BJ (cell line): ENCODE measurements at regions not wholly inside any gene's neighbourhood (a gene's known extent, or its start where the extent isn't known, plus 50 kb on each side); places are given as distances from the start of the nearest gene placed in this dataset.

Experiments used
- CTCF ChIA-PET: fragments of 350-600 bp; formaldehyde crosslinking; extraction: SDS; loops from one replicate; lab custom pipeline; 2021; ENCODE audit warnings: antibody characterized with exemption, inconsistent platforms; lab: Yijun Ruan, JAX
- POLR2A ChIA-PET: fragments of 300-600 bp; sonication (Branson Sonifier 250); formaldehyde crosslinking; extraction: SDS; loops from one replicate; lab custom pipeline; 2021; ENCODE audit warnings: antibody characterized with exemption; lab: Charles Lee
- DNase-seq: peaks from one replicate; pipeline ENCODE4 v3.0.0-alpha.2; 2011; ENCODE audit warnings: low read depth
- H3K27me3 ChIP-seq: 2 replicates; pipeline ENCODE4 v1.6.0; 2011; ENCODE audit warnings: low read length; ENCODE audit not compliant: control insufficient read depth, insufficient read depth
- H3K36me3 ChIP-seq: 2 replicates; pipeline ENCODE4 v1.5.1; 2011; ENCODE audit warnings: low read length; ENCODE audit not compliant: control insufficient read depth, insufficient read depth
- H3K4me3 ChIP-seq: 2 replicates; pipeline ENCODE4 v1.5.1; 2011; ENCODE audit warnings: low read depth, mild to moderate bottlenecking, control low read depth, low read length
- TF ChIP-seq, protein P1 (sequence below): IDR thresholded peaks from 2 replicates; pipeline ENCODE4 v1.5.1; 2011; ENCODE audit warnings: low read depth, mild to moderate bottlenecking, control low read depth, inconsistent platforms, low read length, moderate library complexity; ENCODE audit not compliant: insufficient read depth

DNA sequence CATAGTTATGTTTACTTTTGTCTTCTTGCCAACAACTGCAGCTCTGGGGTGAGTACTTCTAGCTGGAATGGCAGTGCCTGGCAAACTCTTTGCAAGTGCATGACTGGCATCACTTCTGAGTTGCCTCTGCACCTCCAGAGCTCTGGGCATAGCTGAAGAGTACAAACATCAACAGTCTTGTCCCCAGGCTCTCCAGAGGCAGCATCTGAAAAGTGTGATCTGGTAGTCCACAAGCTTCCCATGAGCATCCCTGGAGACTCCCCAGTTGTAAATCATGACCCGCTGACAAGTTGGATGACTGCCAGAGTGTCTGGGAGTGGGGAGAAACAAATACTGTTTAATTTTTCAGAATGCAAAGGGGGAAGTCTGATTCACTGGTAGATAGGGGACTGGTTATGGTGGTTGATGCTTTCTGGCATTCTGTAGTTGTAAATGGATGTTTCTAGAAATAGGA, 138.9 kb upstream of the CDK13 start:
- H3K4me3 ChIP-seq: no peak overlapping the region
- CTCF ChIA-PET: interaction anchor here (1.0 kb wide), 1 partner anchor 244 kb away, joined by 5 read pairs; no protein-coding TSS in a partner anchor
- POLR2A ChIA-PET: interaction anchor here (0.5 kb wide), 1 partner anchor 216 kb away, joined by 3 read pairs; no protein-coding TSS in a partner anchor
- H3K36me3 ChIP-seq: no peaks in the 10 kb centered on the region
- H3K27me3 ChIP-seq: peaks cover 5% of the 10 kb centered on the region; the same call in 1 of the 2 replicates
- TF ChIP-seq, protein P1, sequence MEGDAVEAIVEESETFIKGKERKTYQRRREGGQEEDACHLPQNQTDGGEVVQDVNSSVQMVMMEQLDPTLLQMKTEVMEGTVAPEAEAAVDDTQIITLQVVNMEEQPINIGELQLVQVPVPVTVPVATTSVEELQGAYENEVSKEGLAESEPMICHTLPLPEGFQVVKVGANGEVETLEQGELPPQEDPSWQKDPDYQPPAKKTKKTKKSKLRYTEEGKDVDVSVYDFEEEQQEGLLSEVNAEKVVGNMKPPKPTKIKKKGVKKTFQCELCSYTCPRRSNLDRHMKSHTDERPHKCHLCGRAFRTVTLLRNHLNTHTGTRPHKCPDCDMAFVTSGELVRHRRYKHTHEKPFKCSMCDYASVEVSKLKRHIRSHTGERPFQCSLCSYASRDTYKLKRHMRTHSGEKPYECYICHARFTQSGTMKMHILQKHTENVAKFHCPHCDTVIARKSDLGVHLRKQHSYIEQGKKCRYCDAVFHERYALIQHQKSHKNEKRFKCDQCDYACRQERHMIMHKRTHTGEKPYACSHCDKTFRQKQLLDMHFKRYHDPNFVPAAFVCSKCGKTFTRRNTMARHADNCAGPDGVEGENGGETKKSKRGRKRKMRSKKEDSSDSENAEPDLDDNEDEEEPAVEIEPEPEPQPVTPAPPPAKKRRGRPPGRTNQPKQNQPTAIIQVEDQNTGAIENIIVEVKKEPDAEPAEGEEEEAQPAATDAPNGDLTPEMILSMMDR: no peak
- no peak for DNase-seq

DNA sequence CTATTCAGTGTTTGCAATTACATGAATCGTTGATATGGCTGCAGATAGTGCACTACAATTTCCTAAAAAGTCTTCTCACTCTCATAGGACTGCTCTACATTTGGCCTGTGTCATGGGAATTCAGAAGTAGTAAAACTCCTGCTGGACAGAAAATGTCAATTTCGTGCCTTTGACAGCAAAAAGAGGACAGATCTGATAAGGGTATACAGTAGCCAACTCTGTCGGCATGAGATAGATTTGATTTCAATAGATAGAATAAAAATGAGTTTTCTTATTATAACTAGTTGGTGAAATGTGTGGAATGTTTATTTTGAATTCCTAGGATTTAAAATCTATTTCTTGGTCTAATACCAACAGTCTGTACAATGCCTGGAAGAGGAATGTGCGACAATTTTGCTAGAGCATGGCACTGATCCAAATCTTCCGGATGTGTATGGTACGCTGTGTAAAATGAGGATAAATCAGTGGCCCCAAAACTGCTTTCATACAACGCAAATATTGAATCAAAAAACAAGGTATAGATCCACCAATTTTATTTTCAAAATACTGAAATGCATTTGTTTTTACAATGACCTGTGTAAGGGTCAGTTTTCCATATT, 133.5 kb upstream of the CDK13 start:
- H3K4me3 ChIP-seq: no peak overlapping the region
- no peak for DNase-seq
- peaks cover 6% of the 10 kb centered on the region; the same call in 1 of the 2 replicates for H3K27me3 ChIP-seq
- ChIA-PET POLR2A (no interaction called here), CTCF (no interaction called here)
- TF ChIP-seq, protein P1: no peak
- H3K36me3 ChIP-seq: no peaks in the 10 kb centered on the region

DNA sequence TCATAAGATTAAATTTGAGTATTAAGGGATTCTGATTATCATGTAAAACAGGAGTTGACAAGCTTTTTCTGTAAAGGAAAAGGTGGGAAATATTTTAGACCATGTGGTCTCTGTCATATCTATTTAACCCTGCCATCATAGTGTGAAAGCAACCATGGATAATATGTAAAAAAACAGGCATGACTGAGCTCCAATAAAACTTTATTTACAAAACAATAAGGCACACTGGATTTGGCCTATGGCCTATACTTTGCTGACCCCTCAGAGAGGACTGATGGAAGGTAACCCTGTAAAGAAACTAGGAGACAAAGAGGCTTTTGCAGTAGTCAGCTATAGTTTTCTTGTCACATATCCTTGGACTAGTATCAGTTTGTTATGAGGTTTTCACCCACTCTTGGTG, 130.5 kb upstream of the CDK13 start:
- H3K27me3 ChIP-seq: peaks cover 6% of the 10 kb centered on the region; the same call in 1 of the 2 replicates

GRCh38 chr7:39824456-39825200, 125.4 kb upstream of the CDK13 start:
- H3K4me3 ChIP-seq: no peak overlapping the region
- POLR2A ChIA-PET: no interaction called here
- CTCF ChIA-PET: interaction anchor here (0.7 kb wide), 1 partner anchor 8 kb away, joined by 3 read pairs; no protein-coding TSS in a partner anchor
- no peaks in the 10 kb centered on the region for H3K36me3 ChIP-seq
- no peaks in the 10 kb centered on the region for H3K27me3 ChIP-seq
- TF ChIP-seq, protein P1: no peak
- DNase-seq: no peak

More for the DNA sequence above, 130.5 kb upstream of the CDK13 start:
- no peak for DNase-seq
- Histone ChIP-seq H3K36me3 (no peaks in the 10 kb centered on the region), H3K4me3 (no peak overlapping the region)
- TF ChIP-seq, protein P1: no peak
- ChIA-PET CTCF (no interaction called here), POLR2A (no interaction called here)

GRCh38 chr7:39825401-39825980, 124.6 kb upstream of the CDK13 start:
- POLR2A ChIA-PET: interaction anchor here (0.7 kb wide), 1 partner anchor 309 kb away, joined by 3 read pairs; the partner anchor contains the start of gene MPLKIP

More at GRCh38 chr7:39825401-39825980, 124.6 kb upstream of the CDK13 start:
- TF ChIP-seq, protein P1: no peak
- H3K36me3 ChIP-seq: no peaks in the 10 kb centered on the region
- CTCF ChIA-PET: no interaction called here
- DNase-seq: no peak
- no peak overlapping the region for H3K4me3 ChIP-seq
- H3K27me3 ChIP-seq: no peaks in the 10 kb centered on the region
